ENCODE measurements at regions not wholly inside any gene's neighbourhood (a gene's known extent, or its start where the extent isn't known, plus 50 kb on each side); places are given as distances from the start of the nearest gene placed in this dataset.

- no peaks in the 10 kb centered on the region for H3K9me3 ChIP-seq (ENCODE audit: low read length)
- H3K36me3 ChIP-seq (ENCODE audit: insufficient read depth, low read length), result no peaks in the 10 kb centered on the region
- CTCF ChIA-PET (ENCODE audit: unreplicated experiment), result no interaction called here
- TF ChIP-seq CTCF (conservative IDR thresholded peaks at IDR 0.05; ENCODE audit: low read length) (no peak), EZH2phosphoT487 (IDR thresholded peaks at IDR 0.05; ENCODE audit: borderline replicate concordance, low read depth, low read length) (no peak)
- H3K4me3 ChIP-seq (ENCODE audit: low read depth, low read length, poor library complexity, severe bottlenecking), result no peak overlapping the region
- no peaks in the 10 kb centered on the region for H3K4me1 ChIP-seq (ENCODE audit: insufficient read depth, low read length, poor library complexity, severe bottlenecking)
- intact Hi-C loops (cut with micrococcal nuclease; ENCODE audit: unreplicated experiment), result no loop called here
- H3K27ac ChIP-seq (ENCODE audit: low read depth, low read length, poor library complexity, severe bottlenecking), result no peak overlapping the region
- no peak overlapping the region for H3K4me2 ChIP-seq (ENCODE audit: low read length)
- BruUV-seq (replicated peaks), result no TSS peak
- no peaks in the 10 kb centered on the region for H4K20me1 ChIP-seq (ENCODE audit: insufficient read depth, low read length)
- H2AFZ ChIP-seq (ENCODE audit: low read length), result no peak overlapping the region
- POLR2A ChIA-PET, result no interaction called here
- no peaks in the 10 kb centered on the region for H3K79me2 ChIP-seq (ENCODE audit: insufficient read depth, low read depth, low read length)
- no peaks in the 10 kb centered on the region for H3K9me2 ChIP-seq (ENCODE audit: insufficient read depth, low read length)
- DNase-seq (ENCODE audit: low spot score), result no peak
Observed at GRCh38 chr3:110576960-110577359, 494.7 kb upstream of the NECTIN3 start.

- H3K4me2 ChIP-seq (ENCODE audit: low read length), result no peak overlapping the region
- TF ChIP-seq EZH2phosphoT487 (IDR thresholded peaks at IDR 0.05; ENCODE audit: borderline replicate concordance, low read depth, low read length) (no peak), CTCF (conservative IDR thresholded peaks at IDR 0.05; ENCODE audit: low read length) (no peak)
- CTCF ChIA-PET (ENCODE audit: unreplicated experiment), result no interaction called here
Observed at GRCh38 chr3:110577854-110578253, 493.8 kb upstream of the NECTIN3 start.

GRCh38 chr3:110579840-110580550 is 491.6 kb upstream of the NECTIN3 start:
- H3K4me2 ChIP-seq (ENCODE audit: low read length), result no peak overlapping the region
- no peak overlapping the region for H3K27ac ChIP-seq (ENCODE audit: low read depth, low read length, poor library complexity, severe bottlenecking)
- BruUV-seq (replicated peaks), result no TSS peak
- intact Hi-C loops (cut with micrococcal nuclease; ENCODE audit: unreplicated experiment), result no loop called here
- no peaks in the 10 kb centered on the region for H4K20me1 ChIP-seq (ENCODE audit: insufficient read depth, low read length)
- no peaks in the 10 kb centered on the region for H3K9me2 ChIP-seq (ENCODE audit: insufficient read depth, low read length)
- H3K79me2 ChIP-seq (ENCODE audit: insufficient read depth, low read depth, low read length), result no peaks in the 10 kb centered on the region
- H2AFZ ChIP-seq (ENCODE audit: low read length), result no peak overlapping the region
- H3K4me1 ChIP-seq (ENCODE audit: insufficient read depth, low read length, poor library complexity, severe bottlenecking), result no peaks in the 10 kb centered on the region
- no peaks in the 10 kb centered on the region for H3K9me3 ChIP-seq (ENCODE audit: low read length)
- ChIA-PET POLR2A (interaction anchor here (0.6 kb wide), 1 partner anchor 23 kb away, joined by 3 read pairs; no protein-coding TSS in a partner anchor), CTCF (ENCODE audit: unreplicated experiment) (no interaction called here)
- TF ChIP-seq CTCF (conservative IDR thresholded peaks at IDR 0.05; ENCODE audit: low read length) (no peak), EZH2phosphoT487 (IDR thresholded peaks at IDR 0.05; ENCODE audit: borderline replicate concordance, low read depth, low read length) (no peak)
- H3K4me3 ChIP-seq (ENCODE audit: low read depth, low read length, poor library complexity, severe bottlenecking), result no peak overlapping the region
- no peaks in the 10 kb centered on the region for H3K36me3 ChIP-seq (ENCODE audit: insufficient read depth, low read length)
- DNase-seq (ENCODE audit: low spot score), result no peak

More at GRCh38 chr3:110577854-110578253, 493.8 kb upstream of the NECTIN3 start:
- Histone ChIP-seq H3K27ac (ENCODE audit: low read depth, low read length, poor library complexity, severe bottlenecking) (no peak overlapping the region), H2AFZ (ENCODE audit: low read length) (no peak overlapping the region), H3K4me1 (ENCODE audit: insufficient read depth, low read length, poor library complexity, severe bottlenecking) (no peaks in the 10 kb centered on the region), H3K36me3 (ENCODE audit: insufficient read depth, low read length) (no peaks in the 10 kb centered on the region), H3K79me2 (ENCODE audit: insufficient read depth, low read depth, low read length) (no peaks in the 10 kb centered on the region), H3K9me2 (ENCODE audit: insufficient read depth, low read length) (no peaks in the 10 kb centered on the region), H4K20me1 (ENCODE audit: insufficient read depth, low read length) (no peaks in the 10 kb centered on the region), H3K9me3 (ENCODE audit: low read length) (no peaks in the 10 kb centered on the region), H3K4me3 (ENCODE audit: low read depth, low read length, poor library complexity, severe bottlenecking) (no peak overlapping the region)
- no peak for DNase-seq (ENCODE audit: low spot score)
- POLR2A ChIA-PET, result no interaction called here
- intact Hi-C loops (cut with micrococcal nuclease; ENCODE audit: unreplicated experiment), result no loop called here
- BruUV-seq (replicated peaks), result no TSS peak
